ENCODE measurements at regions not wholly inside any gene's neighbourhood (a gene's known extent, or its start where the extent isn't known, plus 50 kb on each side); places are given as distances from the start of the nearest gene placed in this dataset.

DNA sequence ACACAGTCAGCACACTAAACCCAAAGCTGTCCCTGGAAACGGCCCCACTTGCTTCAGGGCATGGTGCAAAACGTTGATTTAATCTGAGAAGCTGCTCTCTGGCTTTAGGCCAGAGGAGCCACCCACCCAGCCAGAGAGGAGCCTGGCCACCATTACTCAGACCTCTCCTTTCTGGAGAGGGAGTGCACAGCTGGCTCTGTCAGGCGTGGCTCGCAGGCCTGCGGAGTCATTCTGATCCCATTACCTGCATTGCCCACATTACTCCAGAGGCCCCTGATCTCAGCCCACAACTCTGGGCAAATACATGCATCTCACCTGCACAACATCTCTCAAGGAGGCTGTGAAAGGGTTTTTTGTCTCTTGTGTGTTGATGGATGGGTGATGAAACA is 370.0 kb upstream of the IGFBP3 start (continued):
- TF ChIP-seq, protein P1, sequence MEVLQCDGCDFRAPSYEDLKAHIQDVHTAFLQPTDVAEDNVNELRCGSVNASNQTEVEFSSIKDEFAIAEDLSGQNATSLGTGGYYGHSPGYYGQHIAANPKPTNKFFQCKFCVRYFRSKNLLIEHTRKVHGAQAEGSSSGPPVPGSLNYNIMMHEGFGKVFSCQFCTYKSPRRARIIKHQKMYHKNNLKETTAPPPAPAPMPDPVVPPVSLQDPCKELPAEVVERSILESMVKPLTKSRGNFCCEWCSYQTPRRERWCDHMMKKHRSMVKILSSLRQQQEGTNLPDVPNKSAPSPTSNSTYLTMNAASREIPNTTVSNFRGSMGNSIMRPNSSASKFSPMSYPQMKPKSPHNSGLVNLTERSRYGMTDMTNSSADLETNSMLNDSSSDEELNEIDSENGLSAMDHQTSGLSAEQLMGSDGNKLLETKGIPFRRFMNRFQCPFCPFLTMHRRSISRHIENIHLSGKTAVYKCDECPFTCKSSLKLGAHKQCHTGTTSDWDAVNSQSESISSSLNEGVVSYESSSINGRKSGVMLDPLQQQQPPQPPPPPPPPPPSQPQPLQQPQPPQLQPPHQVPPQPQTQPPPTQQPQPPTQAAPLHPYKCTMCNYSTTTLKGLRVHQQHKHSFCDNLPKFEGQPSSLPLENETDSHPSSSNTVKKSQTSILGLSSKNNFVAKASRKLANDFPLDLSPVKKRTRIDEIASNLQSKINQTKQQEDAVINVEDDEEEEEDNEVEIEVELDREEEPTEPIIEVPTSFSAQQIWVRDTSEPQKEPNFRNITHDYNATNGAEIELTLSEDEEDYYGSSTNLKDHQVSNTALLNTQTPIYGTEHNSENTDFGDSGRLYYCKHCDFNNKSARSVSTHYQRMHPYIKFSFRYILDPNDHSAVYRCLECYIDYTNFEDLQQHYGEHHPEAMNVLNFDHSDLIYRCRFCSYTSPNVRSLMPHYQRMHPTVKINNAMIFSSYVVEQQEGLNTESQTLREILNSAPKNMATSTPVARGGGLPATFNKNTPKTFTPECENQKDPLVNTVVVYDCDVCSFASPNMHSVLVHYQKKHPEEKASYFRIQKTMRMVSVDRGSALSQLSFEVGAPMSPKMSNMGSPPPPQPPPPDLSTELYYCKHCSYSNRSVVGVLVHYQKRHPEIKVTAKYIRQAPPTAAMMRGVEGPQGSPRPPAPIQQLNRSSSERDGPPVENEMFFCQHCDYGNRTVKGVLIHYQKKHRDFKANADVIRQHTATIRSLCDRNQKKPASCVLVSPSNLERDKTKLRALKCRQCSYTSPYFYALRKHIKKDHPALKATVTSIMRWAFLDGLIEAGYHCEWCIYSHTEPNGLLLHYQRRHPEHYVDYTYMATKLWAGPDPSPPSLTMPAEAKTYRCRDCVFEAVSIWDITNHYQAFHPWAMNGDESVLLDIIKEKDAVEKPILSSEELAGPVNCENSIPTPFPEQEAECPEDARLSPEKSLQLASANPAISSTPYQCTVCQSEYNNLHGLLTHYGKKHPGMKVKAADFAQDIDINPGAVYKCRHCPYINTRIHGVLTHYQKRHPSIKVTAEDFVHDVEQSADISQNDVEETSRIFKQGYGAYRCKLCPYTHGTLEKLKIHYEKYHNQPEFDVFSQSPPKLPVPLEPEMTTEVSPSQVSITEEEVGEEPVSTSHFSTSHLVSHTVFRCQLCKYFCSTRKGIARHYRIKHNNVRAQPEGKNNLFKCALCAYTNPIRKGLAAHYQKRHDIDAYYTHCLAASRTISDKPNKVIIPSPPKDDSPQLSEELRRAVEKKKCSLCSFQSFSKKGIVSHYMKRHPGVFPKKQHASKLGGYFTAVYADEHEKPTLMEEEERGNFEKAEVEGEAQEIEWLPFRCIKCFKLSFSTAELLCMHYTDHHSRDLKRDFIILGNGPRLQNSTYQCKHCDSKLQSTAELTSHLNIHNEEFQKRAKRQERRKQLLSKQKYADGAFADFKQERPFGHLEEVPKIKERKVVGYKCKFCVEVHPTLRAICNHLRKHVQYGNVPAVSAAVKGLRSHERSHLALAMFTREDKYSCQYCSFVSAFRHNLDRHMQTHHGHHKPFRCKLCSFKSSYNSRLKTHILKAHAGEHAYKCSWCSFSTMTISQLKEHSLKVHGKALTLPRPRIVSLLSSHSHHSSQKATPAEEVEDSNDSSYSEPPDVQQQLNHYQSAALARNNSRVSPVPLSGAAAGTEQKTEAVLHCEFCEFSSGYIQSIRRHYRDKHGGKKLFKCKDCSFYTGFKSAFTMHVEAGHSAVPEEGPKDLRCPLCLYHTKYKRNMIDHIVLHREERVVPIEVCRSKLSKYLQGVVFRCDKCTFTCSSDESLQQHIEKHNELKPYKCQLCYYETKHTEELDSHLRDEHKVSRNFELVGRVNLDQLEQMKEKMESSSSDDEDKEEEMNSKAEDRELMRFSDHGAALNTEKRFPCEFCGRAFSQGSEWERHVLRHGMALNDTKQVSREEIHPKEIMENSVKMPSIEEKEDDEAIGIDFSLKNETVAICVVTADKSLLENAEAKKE (CRISPR knock-in tag; IDR thresholded peaks at IDR 0.05): no peak
- TF ChIP-seq JUNB (IDR thresholded peaks at IDR 0.05; ENCODE audit: unreplicated experiment) (no peak), POLR2AphosphoS5 (IDR thresholded peaks at IDR 0.05; ENCODE audit: low read depth) (no peak)
- TF ChIP-seq, protein P2, sequence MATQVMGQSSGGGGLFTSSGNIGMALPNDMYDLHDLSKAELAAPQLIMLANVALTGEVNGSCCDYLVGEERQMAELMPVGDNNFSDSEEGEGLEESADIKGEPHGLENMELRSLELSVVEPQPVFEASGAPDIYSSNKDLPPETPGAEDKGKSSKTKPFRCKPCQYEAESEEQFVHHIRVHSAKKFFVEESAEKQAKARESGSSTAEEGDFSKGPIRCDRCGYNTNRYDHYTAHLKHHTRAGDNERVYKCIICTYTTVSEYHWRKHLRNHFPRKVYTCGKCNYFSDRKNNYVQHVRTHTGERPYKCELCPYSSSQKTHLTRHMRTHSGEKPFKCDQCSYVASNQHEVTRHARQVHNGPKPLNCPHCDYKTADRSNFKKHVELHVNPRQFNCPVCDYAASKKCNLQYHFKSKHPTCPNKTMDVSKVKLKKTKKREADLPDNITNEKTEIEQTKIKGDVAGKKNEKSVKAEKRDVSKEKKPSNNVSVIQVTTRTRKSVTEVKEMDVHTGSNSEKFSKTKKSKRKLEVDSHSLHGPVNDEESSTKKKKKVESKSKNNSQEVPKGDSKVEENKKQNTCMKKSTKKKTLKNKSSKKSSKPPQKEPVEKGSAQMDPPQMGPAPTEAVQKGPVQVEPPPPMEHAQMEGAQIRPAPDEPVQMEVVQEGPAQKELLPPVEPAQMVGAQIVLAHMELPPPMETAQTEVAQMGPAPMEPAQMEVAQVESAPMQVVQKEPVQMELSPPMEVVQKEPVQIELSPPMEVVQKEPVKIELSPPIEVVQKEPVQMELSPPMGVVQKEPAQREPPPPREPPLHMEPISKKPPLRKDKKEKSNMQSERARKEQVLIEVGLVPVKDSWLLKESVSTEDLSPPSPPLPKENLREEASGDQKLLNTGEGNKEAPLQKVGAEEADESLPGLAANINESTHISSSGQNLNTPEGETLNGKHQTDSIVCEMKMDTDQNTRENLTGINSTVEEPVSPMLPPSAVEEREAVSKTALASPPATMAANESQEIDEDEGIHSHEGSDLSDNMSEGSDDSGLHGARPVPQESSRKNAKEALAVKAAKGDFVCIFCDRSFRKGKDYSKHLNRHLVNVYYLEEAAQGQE (IDR thresholded peaks at IDR 0.05; ENCODE audit: unreplicated experiment): no peak

DNA sequence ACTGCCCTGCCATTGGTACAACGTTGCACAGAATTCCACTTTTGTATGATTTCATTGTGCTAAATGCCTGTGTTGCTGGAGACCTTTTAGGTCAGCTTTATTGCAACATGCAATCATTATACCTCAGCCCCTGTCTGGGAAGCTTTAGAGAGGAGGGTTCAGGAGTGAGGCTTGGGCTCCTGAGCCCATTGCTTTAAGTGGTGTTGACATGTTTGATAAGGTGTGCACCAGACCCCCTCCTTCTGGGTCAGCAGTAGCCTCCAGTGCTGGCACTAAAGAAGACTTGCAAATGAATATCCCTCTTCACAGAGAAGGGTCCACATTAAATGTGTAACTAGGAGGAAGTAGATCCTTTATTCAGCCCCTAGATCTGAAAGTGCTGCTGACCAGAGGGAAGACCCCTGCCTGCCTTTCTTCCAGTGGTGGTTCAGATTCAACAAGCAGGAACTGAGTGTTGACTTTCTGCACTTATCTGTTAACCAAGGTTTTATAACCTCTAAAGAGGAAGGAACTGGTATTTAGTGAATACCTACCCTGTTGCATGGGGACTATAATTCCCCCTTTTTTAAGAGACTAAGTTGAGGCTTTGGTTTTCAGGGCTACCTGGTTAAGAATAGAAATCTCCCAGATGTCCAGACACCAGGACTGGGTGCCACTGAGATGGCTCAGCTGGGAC is 369.4 kb upstream of the IGFBP3 start:
- Histone ChIP-seq H3K36me3 (ENCODE audit: insufficient read depth) (no peaks in the 10 kb centered on the region), H3K27me3 (ENCODE audit: insufficient read depth) (no peaks in the 10 kb centered on the region), H3K79me2 (replicated peaks; ENCODE audit: insufficient read depth) (no peaks in the 10 kb centered on the region), H4K20me1 (replicated peaks; ENCODE audit: insufficient read depth) (no peaks in the 10 kb centered on the region), H3K9me2 (ENCODE audit: insufficient read depth) (0 out of 2 replicates have a peak, but pooled peaks cover 4% of the 10 kb centered on the region), H3K27ac (ENCODE audit: low read depth) (no peak overlapping the region), H2AFZ (0 out of 2 replicates have a peak overlapping the region, but pooled peaks have one; percentile 14), H3K4me2 (no peak overlapping the region), H3K4me3 (no peak overlapping the region), H3F3A (replicated peaks; ENCODE audit: low read depth) (no peaks in the 10 kb centered on the region), H3K4me1 (ENCODE audit: insufficient read depth) (no peaks in the 10 kb centered on the region)
- no peaks in the 10 kb centered on the region for H3K36me3 Mint-ChIP-seq (ENCODE audit: low read depth)
- H3K9me3 Mint-ChIP-seq: no peaks in the 10 kb centered on the region; the same call in 2 of the 3 replicates
- DNase-seq (ENCODE audit: low spot score): no peak
- no peaks in the 10 kb centered on the region for H3K4me1 Mint-ChIP-seq
- no peak for ATAC-seq
- H3K4me3 Mint-ChIP-seq: no peak overlapping the region
- H3K27ac Mint-ChIP-seq: no peak overlapping the region
- H3K27me3 Mint-ChIP-seq (ENCODE audit: insufficient read depth, low read depth, poor library complexity): no peaks in the 10 kb centered on the region
- TF ChIP-seq, protein P3, sequence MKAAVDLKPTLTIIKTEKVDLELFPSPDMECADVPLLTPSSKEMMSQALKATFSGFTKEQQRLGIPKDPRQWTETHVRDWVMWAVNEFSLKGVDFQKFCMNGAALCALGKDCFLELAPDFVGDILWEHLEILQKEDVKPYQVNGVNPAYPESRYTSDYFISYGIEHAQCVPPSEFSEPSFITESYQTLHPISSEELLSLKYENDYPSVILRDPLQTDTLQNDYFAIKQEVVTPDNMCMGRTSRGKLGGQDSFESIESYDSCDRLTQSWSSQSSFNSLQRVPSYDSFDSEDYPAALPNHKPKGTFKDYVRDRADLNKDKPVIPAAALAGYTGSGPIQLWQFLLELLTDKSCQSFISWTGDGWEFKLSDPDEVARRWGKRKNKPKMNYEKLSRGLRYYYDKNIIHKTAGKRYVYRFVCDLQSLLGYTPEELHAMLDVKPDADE (IDR thresholded peaks at IDR 0.05): no peak
- TF ChIP-seq NANOG (IDR thresholded peaks at IDR 0.05; ENCODE audit: borderline replicate concordance) (no peak), ZNF331 (CRISPR knock-in tag; IDR thresholded peaks at IDR 0.05; ENCODE audit: low read depth) (no peak), JUNB (IDR thresholded peaks at IDR 0.05; ENCODE audit: unreplicated experiment) (no peak)
- TF ChIP-seq, protein P4, sequence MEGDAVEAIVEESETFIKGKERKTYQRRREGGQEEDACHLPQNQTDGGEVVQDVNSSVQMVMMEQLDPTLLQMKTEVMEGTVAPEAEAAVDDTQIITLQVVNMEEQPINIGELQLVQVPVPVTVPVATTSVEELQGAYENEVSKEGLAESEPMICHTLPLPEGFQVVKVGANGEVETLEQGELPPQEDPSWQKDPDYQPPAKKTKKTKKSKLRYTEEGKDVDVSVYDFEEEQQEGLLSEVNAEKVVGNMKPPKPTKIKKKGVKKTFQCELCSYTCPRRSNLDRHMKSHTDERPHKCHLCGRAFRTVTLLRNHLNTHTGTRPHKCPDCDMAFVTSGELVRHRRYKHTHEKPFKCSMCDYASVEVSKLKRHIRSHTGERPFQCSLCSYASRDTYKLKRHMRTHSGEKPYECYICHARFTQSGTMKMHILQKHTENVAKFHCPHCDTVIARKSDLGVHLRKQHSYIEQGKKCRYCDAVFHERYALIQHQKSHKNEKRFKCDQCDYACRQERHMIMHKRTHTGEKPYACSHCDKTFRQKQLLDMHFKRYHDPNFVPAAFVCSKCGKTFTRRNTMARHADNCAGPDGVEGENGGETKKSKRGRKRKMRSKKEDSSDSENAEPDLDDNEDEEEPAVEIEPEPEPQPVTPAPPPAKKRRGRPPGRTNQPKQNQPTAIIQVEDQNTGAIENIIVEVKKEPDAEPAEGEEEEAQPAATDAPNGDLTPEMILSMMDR (conservative IDR thresholded peaks at IDR 0.05; ENCODE audit: low read depth in 2 of 2): no peak
